DND-41 (cell line): ENCODE measurements at regions not wholly inside any gene's neighbourhood (a gene's known extent, or its start where the extent isn't known, plus 50 kb on each side); places are given as distances from the start of the nearest gene placed in this dataset.

Experiments
- EZH2 ChIP-seq: IDR thresholded peaks from 3 replicates; pipeline ENCODE4 v1.6.1; 2012; ENCODE audit warnings: borderline replicate concordance, low read depth, mild to moderate bottlenecking, moderate library complexity, low read length, inconsistent platforms; ENCODE audit not compliant: severe bottlenecking
- TF ChIP-seq, protein P1 (sequence below): IDR thresholded peaks from 2 replicates; pipeline ENCODE4 v1.5.1; 2012; ENCODE audit warnings: borderline replicate concordance, low read length, moderate library complexity, mild to moderate bottlenecking; ENCODE audit not compliant: poor library complexity, severe bottlenecking; ENCODE audit errors: extremely low read depth

DNA sequence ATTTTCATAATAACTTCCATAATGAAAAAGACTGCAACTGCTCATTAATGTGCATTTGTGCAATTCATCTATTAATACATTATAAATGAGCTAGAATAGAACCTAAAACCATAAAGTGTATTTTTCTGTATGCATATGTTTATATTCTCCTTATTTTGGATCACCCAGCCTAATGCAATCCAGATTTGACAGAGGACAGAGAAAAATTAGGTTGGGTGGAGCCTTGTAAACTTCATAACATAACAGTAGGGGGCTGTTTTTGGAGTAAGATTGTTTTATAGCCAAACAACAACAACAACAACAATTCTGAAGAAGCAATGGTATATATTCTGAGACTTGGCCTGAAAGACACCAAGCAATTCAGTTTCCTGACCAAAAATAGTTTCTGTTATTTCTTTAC, 615.3 kb upstream of the SLIT2 start:
- TF ChIP-seq EZH2, result no peak
- TF ChIP-seq, protein P1, sequence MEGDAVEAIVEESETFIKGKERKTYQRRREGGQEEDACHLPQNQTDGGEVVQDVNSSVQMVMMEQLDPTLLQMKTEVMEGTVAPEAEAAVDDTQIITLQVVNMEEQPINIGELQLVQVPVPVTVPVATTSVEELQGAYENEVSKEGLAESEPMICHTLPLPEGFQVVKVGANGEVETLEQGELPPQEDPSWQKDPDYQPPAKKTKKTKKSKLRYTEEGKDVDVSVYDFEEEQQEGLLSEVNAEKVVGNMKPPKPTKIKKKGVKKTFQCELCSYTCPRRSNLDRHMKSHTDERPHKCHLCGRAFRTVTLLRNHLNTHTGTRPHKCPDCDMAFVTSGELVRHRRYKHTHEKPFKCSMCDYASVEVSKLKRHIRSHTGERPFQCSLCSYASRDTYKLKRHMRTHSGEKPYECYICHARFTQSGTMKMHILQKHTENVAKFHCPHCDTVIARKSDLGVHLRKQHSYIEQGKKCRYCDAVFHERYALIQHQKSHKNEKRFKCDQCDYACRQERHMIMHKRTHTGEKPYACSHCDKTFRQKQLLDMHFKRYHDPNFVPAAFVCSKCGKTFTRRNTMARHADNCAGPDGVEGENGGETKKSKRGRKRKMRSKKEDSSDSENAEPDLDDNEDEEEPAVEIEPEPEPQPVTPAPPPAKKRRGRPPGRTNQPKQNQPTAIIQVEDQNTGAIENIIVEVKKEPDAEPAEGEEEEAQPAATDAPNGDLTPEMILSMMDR, result no peak
